ENCODE measurements at regions not wholly inside any gene's neighbourhood (a gene's known extent, or its start where the extent isn't known, plus 50 kb on each side); places are given as distances from the start of the nearest gene placed in this dataset.

- no peaks in the 10 kb centered on the region for H3K9me2 ChIP-seq (replicated peaks; ENCODE audit: control insufficient read depth, low read length)
- H3K79me2 ChIP-seq (ENCODE audit: control insufficient read depth, low read length): no peaks in the 10 kb centered on the region
- H4K20me1 ChIP-seq (ENCODE audit: control insufficient read depth, insufficient read depth, low read depth, low read length): no peaks in the 10 kb centered on the region
- no peaks in the 10 kb centered on the region for H3K27me3 ChIP-seq (ENCODE audit: control insufficient read depth, low read length)
- H3K9me3 ChIP-seq (ENCODE audit: control insufficient read depth, insufficient read depth, low read length): no peaks in the 10 kb centered on the region
- H3K4me3 ChIP-seq (ENCODE audit: low read length): no peak overlapping the region
- TF ChIP-seq EZH2phosphoT487 (IDR thresholded peaks at IDR 0.05; ENCODE audit: borderline replicate concordance, low read length) (no peak), CTCF (IDR thresholded peaks at IDR 0.05; ENCODE audit: low read depth, low read length, poor library complexity, severe bottlenecking) (no peak)
- H3K4me1 ChIP-seq (ENCODE audit: control insufficient read depth, low read length): no peaks in the 10 kb centered on the region
- H3F3A ChIP-seq (ENCODE audit: control insufficient read depth, insufficient read depth): no peaks in the 10 kb centered on the region
- H3K36me3 ChIP-seq (ENCODE audit: control insufficient read depth, low read length): no peaks in the 10 kb centered on the region
- H3K27ac ChIP-seq (ENCODE audit: low read depth, low read length): no peak overlapping the region
- H3K4me2 ChIP-seq (ENCODE audit: low read length): no peak overlapping the region
These were observed 1436.4 kb downstream of the SUCLG1 start for GRCh38 chr2:83022631-83023210.

- TF ChIP-seq EZH2phosphoT487 (IDR thresholded peaks at IDR 0.05; ENCODE audit: borderline replicate concordance, low read length) (no peak), CTCF (IDR thresholded peaks at IDR 0.05; ENCODE audit: low read depth, low read length, poor library complexity, severe bottlenecking) (no peak)
- no peaks in the 10 kb centered on the region for H3K9me2 ChIP-seq (replicated peaks; ENCODE audit: control insufficient read depth, low read length)
- H3F3A ChIP-seq (ENCODE audit: control insufficient read depth, insufficient read depth): no peaks in the 10 kb centered on the region
- H3K79me2 ChIP-seq (ENCODE audit: control insufficient read depth, low read length): no peaks in the 10 kb centered on the region
- no peak overlapping the region for H3K27ac ChIP-seq (ENCODE audit: low read depth, low read length)
- no peaks in the 10 kb centered on the region for H3K27me3 ChIP-seq (ENCODE audit: control insufficient read depth, low read length)
- H3K4me3 ChIP-seq (ENCODE audit: low read length): no peak overlapping the region
- H3K4me2 ChIP-seq (ENCODE audit: low read length): no peak overlapping the region
- H4K20me1 ChIP-seq (ENCODE audit: control insufficient read depth, insufficient read depth, low read depth, low read length): no peaks in the 10 kb centered on the region
- no peaks in the 10 kb centered on the region for H3K36me3 ChIP-seq (ENCODE audit: control insufficient read depth, low read length)
- no peaks in the 10 kb centered on the region for H3K9me3 ChIP-seq (ENCODE audit: control insufficient read depth, insufficient read depth, low read length)
- H3K4me1 ChIP-seq (ENCODE audit: control insufficient read depth, low read length): no peaks in the 10 kb centered on the region
These were observed 1441.6 kb downstream of the SUCLG1 start for GRCh38 chr2:83017366-83018090.

GRCh38 chr2:83016343-83017110, 1442.6 kb downstream of the SUCLG1 start:
- no peaks in the 10 kb centered on the region for H3K4me1 ChIP-seq (ENCODE audit: control insufficient read depth, low read length)
- no peak overlapping the region for H3K4me2 ChIP-seq (ENCODE audit: low read length)
- no peak overlapping the region for H3K4me3 ChIP-seq (ENCODE audit: low read length)
- H3K79me2 ChIP-seq (ENCODE audit: control insufficient read depth, low read length): no peaks in the 10 kb centered on the region
- no peaks in the 10 kb centered on the region for H3K27me3 ChIP-seq (ENCODE audit: control insufficient read depth, low read length)
- no peaks in the 10 kb centered on the region for H4K20me1 ChIP-seq (ENCODE audit: control insufficient read depth, insufficient read depth, low read depth, low read length)
- TF ChIP-seq CTCF (IDR thresholded peaks at IDR 0.05; ENCODE audit: low read depth, low read length, poor library complexity, severe bottlenecking) (no peak), EZH2phosphoT487 (IDR thresholded peaks at IDR 0.05; ENCODE audit: borderline replicate concordance, low read length) (no peak)
- H3K36me3 ChIP-seq (ENCODE audit: control insufficient read depth, low read length): no peaks in the 10 kb centered on the region
- no peaks in the 10 kb centered on the region for H3K9me2 ChIP-seq (replicated peaks; ENCODE audit: control insufficient read depth, low read length)
- H3F3A ChIP-seq (ENCODE audit: control insufficient read depth, insufficient read depth): no peaks in the 10 kb centered on the region
- no peaks in the 10 kb centered on the region for H3K9me3 ChIP-seq (ENCODE audit: control insufficient read depth, insufficient read depth, low read length)
- H3K27ac ChIP-seq (ENCODE audit: low read depth, low read length): no peak overlapping the region

All from DOHH2 (cell line).